Fibroblast of skin of abdomen (primary cell): ENCODE measurements at regions not wholly inside any gene's neighbourhood (a gene's known extent, or its start where the extent isn't known, plus 50 kb on each side); places are given as distances from the start of the nearest gene placed in this dataset.
"Not testable (repeated sequence)": the region's sequence is repeated elsewhere in the genome, so short reads cannot be mapped to it uniquely, and the experiment has no call there.

Experiments used
- DNase-seq: peaks from one replicate; pipeline ENCODE4 v3.0.0-alpha.2; 2013

- no peak for DNase-seq
These were observed 1043.0 kb upstream of the CDH18 start for GRCh38 chr5:21030981-21031380.

- DNase-seq: no peak
These were observed 1037.0 kb upstream of the CDH18 start for GRCh38 chr5:21024966-21025365.

GRCh38 chr5:21013237-21013636 lies 1025.2 kb upstream of the CDH18 start:
- DNase-seq: no peak

GRCh38 chr5:21007781-21008180 lies 1019.8 kb upstream of the CDH18 start:
- DNase-seq: no peak

- DNase-seq: not testable (repeated sequence)
These were observed 1000.9 kb upstream of the CDH18 start for GRCh38 chr5:20988933-20989332.

GRCh38 chr5:20985754-20986153 lies 997.8 kb upstream of the CDH18 start:
- DNase-seq: no peak

- peak; percentile 4 for DNase-seq
These were observed 986.4 kb upstream of the CDH18 start for GRCh38 chr5:20974426-20974825.

- DNase-seq: peak; percentile 28
These were observed 984.5 kb upstream of the CDH18 start for GRCh38 chr5:20972419-20972925.

- no peak for DNase-seq
These were observed 971.3 kb upstream of the CDH18 start for GRCh38 chr5:20959347-20959746.

- DNase-seq: no peak
These were observed 970.6 kb upstream of the CDH18 start for GRCh38 chr5:20958641-20959040.

GRCh38 chr5:20956134-20956533 lies 968.1 kb upstream of the CDH18 start:
- DNase-seq: no peak

GRCh38 chr5:20949636-20950035 lies 961.6 kb upstream of the CDH18 start:
- no peak for DNase-seq

GRCh38 chr5:20943183-20943971 lies 955.4 kb upstream of the CDH18 start:
- not testable (repeated sequence) for DNase-seq

- DNase-seq: not testable (repeated sequence)
These were observed 954.6 kb upstream of the CDH18 start for GRCh38 chr5:20942603-20943002.

- not testable (repeated sequence) for DNase-seq
These were observed 952.8 kb upstream of the CDH18 start for GRCh38 chr5:20940786-20941185.

GRCh38 chr5:20890936-20891335 lies 902.9 kb upstream of the CDH18 start:
- DNase-seq: not testable (repeated sequence)

GRCh38 chr5:20875726-20876125 lies 887.7 kb upstream of the CDH18 start:
- DNase-seq: not testable (repeated sequence)

GRCh38 chr5:20865892-20866291 lies 877.9 kb upstream of the CDH18 start:
- DNase-seq: not testable (repeated sequence)

- DNase-seq: no peak
These were observed 845.2 kb upstream of the CDH18 start for GRCh38 chr5:20833081-20833627.

GRCh38 chr5:20832204-20833080 lies 844.4 kb upstream of the CDH18 start:
- peak; percentile 8 for DNase-seq

GRCh38 chr5:20825951-20826350 lies 838.0 kb upstream of the CDH18 start:
- not testable (repeated sequence) for DNase-seq

GRCh38 chr5:20797216-20797615 lies 809.2 kb upstream of the CDH18 start:
- not testable (repeated sequence) for DNase-seq

GRCh38 chr5:20784755-20785154 lies 796.8 kb upstream of the CDH18 start:
- not testable (repeated sequence) for DNase-seq
